ENCODE measurements at regions not wholly inside any gene's neighbourhood (a gene's known extent, or its start where the extent isn't known, plus 50 kb on each side); places are given as distances from the start of the nearest gene placed in this dataset.
A peak's percentile ranks its signal among the peaks of the same experiment; 100 is the strongest.

DNA sequence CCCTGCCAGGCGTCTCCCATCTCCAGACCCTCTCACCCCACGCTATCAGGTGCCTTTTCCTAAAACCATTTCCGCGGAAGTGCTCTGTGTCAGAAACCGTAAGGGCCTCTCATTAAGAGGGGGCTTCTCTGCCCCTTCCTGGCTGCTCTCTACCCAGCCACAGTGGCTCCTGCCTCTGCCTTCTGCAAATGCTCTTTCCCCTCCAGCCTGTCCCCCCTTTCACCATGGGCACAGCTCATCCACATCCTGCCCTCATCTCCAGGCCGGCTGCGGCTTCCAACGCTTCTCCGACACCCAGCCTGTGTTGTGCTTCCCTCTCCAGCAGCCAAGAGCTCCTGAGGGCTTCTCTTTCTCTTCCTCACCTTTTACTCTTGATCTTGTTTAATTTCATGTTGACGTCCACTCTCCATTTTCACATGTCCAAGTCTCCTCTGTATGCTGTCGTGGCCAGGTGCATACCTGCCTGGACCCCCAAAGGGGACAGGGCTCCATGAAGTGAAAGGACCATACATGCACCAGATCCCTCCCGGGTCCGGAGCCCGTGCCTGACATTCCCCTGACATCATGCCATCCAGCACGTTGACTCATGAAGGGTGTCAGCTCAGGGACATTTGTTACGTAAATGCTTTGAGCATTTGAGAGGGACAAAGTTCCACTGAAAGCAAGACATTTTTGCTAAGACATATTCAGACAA, 306.5 kb downstream of the AJAP1 start:
- no peak for DNase-seq
- intact Hi-C loops (cut with DNase I): no loop called here

DNA sequence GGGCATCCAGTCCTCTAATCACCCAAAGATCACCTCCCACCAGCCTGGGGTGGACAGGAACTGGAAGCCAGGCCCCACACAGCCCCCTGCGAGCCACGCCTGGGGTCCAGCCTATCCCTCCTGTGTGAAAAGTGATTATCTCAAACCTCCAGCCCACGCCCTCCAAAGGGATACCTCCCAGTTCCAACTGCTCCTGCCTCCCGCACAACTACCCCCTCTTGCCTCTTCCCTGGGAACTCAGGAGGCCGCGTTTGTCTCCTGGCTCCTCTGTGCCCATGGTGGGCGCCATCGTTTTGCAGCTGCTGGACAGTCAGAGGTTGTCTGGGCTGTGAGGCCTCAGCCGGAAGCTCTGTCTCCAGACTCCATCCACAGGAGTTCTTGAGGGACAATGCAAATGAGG, 305.9 kb downstream of the AJAP1 start:
- DNase-seq: no peak
- intact Hi-C loops (cut with DNase I): no loop called here

DNA sequence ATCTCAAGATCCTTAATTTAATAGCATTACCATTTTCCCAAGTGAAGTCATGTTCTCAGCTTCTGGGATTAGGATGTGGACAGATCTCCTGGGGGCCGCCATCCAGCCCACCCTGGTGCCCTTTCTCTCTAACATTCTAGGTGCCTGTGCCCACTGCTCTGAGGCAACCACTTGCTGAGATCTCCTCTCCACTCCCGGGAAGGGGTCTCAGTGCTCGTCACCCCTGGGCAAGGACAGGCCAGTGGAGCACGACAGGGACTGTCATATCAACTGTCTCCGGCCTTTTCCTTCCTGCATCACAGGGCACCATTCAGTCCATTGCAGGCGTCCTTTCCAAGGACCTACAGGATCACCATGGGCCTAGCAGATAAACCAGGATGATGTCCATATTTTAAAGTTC, 304.8 kb downstream of the AJAP1 start:
- intact Hi-C loops (cut with DNase I): no loop called here
- no peak for DNase-seq

DNA sequence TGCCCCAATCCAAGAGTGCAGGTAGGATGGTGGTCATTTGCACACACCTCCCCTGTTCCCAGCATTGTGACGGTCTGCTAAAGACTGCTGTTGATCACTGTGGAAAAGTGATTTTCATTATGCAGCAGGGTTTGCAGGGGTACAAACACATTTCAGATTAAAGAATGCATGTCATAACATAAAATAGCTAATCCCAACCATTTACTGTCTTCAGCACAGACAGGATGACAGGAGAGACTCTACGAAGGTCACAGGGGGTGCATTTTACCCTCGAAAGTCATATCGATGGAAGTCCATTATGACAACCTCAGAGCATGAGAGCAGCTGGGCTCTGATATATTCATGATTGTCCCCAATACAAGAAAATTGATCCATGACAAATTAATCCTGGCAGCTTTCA, 302.6 kb downstream of the AJAP1 start:
- intact Hi-C loops (cut with DNase I): no loop called here
- no peak for DNase-seq

DNA sequence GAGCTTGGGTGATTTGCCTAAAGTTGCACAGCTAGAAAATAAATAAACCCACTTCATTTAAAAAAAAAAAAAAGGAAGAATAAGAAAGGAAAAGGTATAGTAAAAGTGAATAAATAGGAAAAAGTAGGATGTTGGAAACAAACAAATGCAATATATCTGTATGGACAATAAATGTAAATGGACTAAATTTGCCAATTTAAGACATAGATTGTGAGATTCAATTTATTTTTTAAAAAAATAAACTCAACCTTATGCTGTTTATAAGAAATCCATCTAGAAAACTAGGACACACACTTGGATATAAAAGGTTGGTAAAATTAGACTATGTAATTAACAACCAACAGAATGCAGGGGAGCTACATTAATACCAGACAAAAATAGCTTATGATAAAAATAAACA, 300.0 kb downstream of the AJAP1 start:
- no peak for DNase-seq
- intact Hi-C loops (cut with DNase I): no loop called here

DNA sequence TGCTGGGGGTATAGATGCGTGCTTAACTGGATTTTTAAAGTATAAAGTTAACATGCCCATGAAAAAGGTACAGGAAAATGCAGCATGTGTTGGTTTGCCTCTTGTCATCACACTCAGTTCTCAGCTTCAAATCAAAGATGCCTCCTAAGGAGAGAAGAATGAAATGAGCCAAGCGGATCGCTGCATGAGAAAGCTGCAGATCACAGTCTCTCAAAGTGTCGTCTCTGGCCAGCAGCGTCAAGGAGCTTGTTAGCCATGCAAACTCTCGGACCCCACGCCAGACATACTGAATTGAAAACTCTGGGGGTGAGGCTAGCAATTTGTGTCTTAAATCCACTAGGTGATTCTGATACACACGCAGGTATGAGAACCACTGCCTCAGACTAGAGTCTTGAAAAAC, 297.2 kb downstream of the AJAP1 start:
- DNase-seq: no peak

DNA sequence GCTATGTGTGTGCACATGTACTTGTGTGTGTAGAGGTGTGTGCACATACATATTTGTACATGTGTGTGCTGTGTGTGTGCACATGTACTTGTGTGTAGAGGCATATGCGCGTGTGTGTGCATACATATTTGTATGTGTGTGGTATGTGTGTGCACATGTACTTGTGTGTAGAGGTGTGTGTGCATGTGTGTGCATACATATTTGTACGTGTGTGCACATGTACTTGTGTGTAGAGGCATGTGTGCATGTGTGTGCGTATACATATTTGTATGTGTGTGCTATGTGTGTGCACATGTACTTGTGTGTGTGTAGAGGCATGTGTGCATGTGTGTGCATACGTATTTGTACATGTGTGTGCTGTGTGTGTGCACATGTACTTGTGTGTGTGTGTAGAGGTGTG, 291.9 kb downstream of the AJAP1 start:
- intact Hi-C loops (cut with DNase I): no loop called here
- no peak for DNase-seq

More for the DNA sequence above, 297.2 kb downstream of the AJAP1 start:
- intact Hi-C loops (cut with DNase I): no loop called here

DNA sequence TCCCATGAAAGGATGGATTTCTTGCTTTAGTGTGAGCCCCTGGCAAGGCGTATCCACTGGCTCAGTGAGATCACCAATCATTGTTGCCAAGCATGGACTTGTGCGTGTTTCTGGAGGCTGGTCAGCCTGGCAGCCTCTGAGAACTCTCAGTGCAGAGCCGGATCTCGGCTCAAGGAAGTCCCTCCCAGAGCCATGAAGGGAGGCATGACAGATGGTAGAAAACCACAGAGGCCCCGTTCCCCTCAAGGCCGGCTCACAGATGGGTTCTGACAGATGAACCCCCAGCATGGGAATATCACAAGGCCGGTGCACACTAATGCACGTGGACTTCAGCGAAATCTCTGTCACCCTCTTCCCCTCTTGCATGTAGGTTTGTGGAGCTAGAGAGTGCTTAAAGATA, 290.5 kb downstream of the AJAP1 start:
- no peak for DNase-seq

DNA sequence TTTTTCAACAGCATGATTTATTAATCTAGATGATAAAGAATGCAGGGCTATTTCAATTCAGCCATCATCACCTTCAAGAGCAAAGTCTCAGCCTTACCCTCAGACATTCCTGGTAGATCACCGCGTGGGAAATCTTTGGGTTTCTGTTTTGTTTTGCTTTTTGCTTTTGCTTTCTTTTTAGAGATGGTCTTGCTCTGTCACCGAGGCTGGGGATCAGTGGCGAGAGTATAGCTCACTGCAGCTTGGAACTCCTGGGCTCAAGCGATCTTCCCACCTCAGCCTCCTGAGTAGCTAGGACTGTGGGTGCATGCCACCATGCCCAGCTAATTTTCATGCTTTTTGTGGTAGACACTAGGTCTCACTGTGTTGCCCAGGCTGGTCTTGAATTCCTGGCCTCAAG, 289.7 kb downstream of the AJAP1 start:
- no peak for DNase-seq
- intact Hi-C loops (cut with DNase I): no loop called here

More for the DNA sequence above, 290.5 kb downstream of the AJAP1 start:
- intact Hi-C loops (cut with DNase I): no loop called here

DNA sequence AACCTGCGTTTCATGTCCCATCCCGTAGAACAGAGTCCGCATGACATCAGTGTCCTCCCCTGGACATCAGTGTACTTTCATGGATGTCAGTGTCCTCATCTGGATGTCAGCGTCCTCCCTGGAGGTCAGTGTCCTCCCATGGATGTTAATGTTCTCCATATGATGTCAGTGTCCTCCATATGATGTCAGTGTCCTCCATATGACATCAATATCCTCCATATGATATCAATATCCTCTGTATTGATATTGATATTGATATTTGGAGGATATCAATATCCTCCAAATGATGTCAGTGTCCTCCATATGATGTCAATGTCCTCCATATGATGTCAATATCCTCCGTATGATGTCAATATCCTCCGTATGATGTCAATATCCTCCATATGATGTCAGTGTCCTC, 284.9 kb downstream of the AJAP1 start:
- no peak for DNase-seq
- intact Hi-C loops (cut with DNase I): no loop called here

DNA sequence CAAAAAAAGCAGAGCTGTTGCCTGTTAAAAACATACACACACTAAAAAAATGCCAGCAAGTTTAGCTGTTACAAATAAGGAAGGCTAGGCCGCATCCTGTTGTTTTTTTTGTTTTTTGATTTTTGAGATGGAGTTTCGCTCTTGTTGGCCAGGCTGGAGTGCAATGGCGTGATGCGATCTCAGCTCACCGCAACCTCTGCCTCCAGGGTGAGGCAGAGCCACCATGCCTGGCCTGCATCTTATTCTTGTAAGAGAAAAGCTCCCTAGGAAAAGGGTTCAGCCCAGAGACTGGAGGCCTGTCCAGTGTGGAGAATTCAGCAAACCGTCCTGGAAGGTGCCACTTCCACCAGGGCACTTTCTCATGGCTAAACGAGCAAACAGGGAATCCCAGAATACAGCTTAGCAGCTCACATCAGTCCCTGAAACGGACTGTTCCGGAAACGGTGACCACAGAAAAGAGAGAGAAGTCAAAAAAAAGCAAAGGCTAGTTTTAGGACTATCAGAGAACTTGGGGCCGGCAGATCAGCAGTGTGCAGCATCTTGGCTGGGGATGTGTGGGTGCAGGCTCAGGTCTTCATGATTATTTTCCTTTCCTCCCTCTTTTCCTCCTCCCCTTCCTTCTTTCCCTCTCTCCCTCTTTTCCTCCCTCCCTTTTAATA, 283.6 kb downstream of the AJAP1 start:
- no peak for DNase-seq
- intact Hi-C loops (cut with DNase I): no loop called here

DNA sequence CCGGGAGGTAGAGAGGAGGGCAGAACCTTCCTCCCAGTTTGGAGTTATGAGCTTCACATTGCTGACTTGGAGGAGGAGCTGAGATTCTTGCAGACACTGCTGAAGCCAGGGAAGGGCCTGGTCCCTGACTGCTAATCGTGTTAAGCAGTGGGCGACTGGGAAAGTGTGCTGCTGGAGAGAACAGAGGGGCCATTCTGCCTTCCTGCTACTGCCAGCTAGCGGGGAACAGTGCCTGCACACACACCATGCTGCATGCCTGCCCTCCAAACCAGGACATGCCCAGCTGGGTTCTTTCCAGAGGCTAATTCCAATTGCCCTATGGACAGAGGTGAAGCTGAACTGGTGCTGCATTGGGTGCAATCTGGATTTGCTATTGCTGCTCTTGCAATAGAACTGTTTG, 281.4 kb downstream of the AJAP1 start:
- intact Hi-C loops (cut with DNase I): no loop called here
- peak in 34 of 42 donors; percentile 9 to 56 (median 34) for DNase-seq

DNA sequence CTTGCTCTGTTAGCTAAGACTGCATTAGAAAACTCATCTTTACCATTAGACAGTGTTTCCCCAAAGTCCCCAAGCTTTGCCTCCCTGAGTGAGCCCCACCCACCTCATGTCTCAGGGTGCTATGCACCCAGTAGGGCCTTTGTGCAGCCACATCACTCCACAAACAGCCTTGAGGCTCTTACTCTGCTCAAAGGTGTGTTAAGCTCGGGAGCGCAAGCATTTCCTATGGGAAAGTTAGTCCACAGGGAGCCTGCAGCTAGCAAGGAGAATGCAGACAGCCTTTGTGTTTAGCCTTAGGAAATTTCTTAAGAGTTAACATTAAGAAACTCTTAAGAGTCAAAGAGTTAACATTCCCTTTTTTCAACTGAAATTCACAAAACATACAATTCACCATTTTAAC, 278.8 kb downstream of the AJAP1 start:
- intact Hi-C loops (cut with DNase I): no loop called here
- DNase-seq: no peak

DNA sequence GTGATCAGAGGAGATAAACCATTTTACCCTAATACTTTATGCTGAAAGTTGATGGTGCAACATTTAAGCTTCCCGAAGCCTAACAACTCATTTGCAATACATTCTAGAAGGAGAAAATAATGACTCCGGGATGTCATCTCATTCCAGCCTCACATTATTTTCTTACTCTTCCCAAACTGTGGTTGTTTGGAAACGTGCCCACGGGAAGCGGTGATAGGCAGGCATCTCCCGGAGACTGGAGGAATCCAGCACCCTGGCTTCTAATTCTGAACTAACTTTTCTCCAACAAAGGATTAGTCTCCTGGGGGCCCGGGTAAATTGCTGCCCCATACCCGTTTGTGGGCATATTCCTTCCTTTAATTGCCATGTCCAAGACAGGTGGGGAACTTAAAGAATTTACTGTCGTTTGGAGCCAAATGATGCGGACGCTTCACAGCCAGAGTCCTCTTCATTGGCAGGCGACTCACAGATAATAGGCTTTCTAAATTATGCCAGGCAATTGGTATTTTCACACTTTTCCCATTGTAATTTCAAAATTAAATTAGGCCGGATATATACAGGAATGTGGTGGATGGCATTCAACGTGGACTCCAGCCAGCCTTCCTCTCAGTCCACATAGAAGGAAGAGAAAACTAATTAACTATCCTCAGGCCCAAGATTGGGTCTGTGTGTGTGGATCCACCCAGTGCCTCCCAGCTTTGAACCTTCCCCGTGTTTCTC, 278.1 kb downstream of the AJAP1 start:
- DNase-seq: no peak
- intact Hi-C loops (cut with DNase I): no loop called here

DNA sequence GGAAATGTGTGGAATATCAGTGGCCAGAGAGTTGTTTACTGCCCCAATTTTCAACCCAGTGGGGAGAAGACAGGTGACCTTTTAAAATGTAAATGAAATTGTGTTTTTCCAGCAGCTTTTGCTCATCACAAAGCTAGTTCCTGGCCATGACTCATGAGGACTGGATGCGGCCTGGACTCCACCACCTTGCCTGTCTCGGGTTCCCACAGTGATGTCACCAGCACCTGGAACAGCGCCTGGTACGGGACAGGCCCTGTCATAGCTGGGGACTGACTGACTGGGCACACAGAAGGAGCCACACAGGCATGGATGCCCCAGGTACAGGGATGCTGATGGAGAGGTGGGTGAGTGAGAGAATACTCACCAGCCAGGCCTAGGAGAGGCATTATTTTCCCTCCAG, 277.1 kb downstream of the AJAP1 start:
- intact Hi-C loops (cut with DNase I): no loop called here
- no peak for DNase-seq

DNA sequence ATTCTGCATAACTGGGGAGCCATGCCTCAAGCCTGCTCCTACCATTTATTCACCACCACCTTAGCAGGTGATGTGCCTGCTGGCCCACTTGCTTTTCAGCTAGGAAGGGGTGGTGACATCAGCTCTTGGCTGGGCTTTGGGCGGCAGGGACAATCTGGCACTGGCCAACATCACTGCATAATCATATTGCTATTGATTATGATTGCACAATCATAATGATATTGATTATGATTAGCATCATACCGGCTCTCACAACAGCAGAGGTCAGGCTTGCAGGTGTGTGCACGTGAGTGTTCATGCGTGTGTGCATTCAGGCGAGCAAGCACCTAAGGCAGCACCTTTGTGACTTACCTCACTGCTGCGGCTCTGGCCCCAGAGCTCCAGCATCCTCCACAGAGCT, 273.8 kb downstream of the AJAP1 start:
- intact Hi-C loops (cut with DNase I): no loop called here
- DNase-seq: no peak

DNA sequence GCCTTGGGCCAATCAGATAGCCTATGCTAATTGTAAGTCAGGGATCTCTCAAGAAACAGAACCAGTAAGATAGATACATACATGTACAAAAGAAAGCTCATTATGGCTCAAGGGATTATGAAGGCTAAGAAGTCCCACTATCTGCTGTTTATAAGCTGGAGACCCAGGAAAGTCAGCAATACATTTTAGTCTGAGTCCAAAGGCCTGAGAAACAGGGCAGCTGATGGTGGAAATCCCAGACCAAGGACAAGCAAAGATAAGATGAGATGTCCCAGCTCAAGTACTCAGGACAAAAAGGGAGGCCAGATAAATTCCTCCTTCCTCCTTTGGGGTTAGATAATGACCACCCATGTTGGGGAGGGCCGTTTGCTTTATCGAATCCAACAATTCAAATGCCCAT, 269.9 kb downstream of the AJAP1 start:
- no peak for DNase-seq
- intact Hi-C loops (cut with DNase I): no loop called here

DNA sequence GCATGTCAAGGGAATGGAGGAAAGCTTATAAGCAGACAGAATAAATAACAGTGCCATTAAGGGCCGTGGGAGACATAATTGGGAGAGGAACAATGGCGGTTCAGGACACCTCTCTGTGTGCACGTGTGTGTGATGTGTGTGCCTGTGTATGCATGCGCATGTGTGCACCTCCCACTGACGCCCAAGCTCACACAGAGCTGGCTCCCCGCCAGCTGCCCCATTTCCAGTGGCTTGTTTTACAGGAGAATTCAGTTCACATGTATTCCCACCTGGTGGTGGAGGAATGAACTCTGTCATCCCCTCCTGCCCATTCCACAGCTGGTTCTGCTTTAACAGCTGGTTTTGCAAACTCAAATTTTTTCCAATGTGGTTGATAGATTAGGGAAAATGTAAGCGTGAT, 262.2 kb downstream of the AJAP1 start:
- no peak for DNase-seq
- intact Hi-C loops (cut with DNase I): no loop called here

DNA sequence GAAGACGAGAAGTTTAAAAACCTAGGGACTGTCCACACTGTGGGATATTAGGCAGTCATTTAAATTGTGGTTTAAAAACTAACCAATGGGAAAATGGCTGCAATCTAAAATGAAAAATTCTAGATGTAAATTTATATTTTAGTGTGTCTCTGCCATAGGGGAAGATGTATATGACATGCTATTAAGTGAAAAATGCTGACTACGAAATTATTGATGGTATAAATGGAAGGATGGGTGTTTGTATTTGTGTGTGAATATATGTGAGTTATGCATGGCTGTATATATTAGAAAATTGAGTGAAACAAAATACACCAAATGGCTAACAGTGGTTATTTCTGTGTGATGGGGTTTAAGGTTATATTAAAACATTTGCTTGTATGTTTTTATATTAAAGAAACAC, 260.7 kb downstream of the AJAP1 start:
- DNase-seq: no peak
- intact Hi-C loops (cut with DNase I): no loop called here

DNA sequence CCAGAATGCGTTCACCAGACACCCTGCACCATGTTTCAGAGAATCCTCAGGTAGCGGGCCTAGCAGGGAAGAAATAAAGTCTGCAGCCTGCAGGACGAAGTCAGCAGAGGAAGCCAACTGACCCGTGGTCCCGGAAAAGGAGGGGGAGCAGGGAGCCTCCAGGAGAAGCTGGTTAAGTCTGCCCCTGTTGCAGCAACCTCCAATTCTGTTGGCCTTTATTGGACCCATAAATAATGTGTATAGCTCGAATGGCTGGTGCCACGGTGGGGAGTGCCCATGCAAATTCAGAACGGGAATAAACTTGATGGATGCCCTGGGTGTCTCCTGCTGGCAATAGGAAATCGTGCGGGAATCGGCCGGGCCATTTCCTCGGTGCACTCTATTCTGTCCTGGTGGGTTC, 254.1 kb downstream of the AJAP1 start:
- intact Hi-C loops (cut with DNase I): no loop called here
- DNase-seq: no peak

DNA sequence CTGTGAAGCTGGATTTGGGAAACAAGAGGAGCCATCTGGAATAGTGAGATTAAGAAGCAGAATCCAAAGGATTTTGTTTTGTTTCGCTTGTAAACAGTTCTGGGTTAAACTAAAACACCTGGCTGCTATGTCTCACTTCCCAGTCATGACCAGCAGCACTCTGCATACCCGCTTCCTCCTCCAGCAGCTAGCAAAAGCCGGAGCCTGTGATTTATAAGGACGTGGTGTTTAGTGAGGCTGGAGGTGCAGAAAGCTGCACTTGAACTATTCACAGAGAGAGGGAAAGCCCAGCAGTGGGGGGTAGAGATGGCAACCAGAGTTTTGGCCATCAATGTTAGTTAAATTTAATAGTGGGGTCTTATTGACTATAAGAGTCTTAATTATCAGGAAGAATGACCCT, 240.2 kb downstream of the AJAP1 start:
- no peak for DNase-seq
- intact Hi-C loops (cut with DNase I): no loop called here
